BJ (cell line): ENCODE measurements at regions not wholly inside any gene's neighbourhood (a gene's known extent, or its start where the extent isn't known, plus 50 kb on each side); places are given as distances from the start of the nearest gene placed in this dataset.

Source experiments
- CTCF ChIA-PET: fragments of 350-600 bp; formaldehyde crosslinking; extraction: SDS; loops from one replicate; lab custom pipeline; 2021; ENCODE audit warnings: antibody characterized with exemption, inconsistent platforms; lab: Yijun Ruan, JAX
- POLR2A ChIA-PET: fragments of 300-600 bp; sonication (Branson Sonifier 250); formaldehyde crosslinking; extraction: SDS; loops from one replicate; lab custom pipeline; 2021; ENCODE audit warnings: antibody characterized with exemption; lab: Charles Lee
- DNase-seq: peaks from one replicate; pipeline ENCODE4 v3.0.0-alpha.2; 2011; ENCODE audit warnings: low read depth
- H3K27me3 ChIP-seq: 2 replicates; pipeline ENCODE4 v1.6.0; 2011; ENCODE audit warnings: low read length; ENCODE audit not compliant: control insufficient read depth, insufficient read depth
- H3K36me3 ChIP-seq: 2 replicates; pipeline ENCODE4 v1.5.1; 2011; ENCODE audit warnings: low read length; ENCODE audit not compliant: control insufficient read depth, insufficient read depth
- H3K4me3 ChIP-seq: 2 replicates; pipeline ENCODE4 v1.5.1; 2011; ENCODE audit warnings: low read depth, mild to moderate bottlenecking, control low read depth, low read length
- TF ChIP-seq, protein P1 (sequence below): IDR thresholded peaks from 2 replicates; pipeline ENCODE4 v1.5.1; 2011; ENCODE audit warnings: low read depth, mild to moderate bottlenecking, control low read depth, inconsistent platforms, low read length, moderate library complexity; ENCODE audit not compliant: insufficient read depth

DNA sequence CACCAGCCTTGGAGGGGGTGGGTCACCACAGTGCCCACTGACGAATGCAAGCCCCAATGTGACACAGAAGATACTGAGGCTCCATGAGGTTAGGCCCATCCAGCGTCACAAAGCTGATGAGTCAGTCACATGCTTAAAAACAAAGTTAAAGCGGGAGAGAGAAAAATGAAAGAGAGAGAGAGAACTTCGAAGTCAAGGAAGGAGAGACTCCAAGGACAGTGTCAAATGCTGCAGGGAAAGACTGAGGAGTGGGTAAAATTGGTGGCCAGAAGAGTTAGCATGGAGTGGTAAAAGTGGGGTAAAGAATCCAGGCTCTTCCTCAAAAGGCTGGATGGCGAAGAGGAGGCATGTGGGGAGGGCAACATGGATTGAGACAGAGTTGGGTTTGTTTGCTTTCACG lies 201.9 kb upstream of the CCDC150 start:
- ChIA-PET POLR2A (no interaction called here), CTCF (no interaction called here)
- TF ChIP-seq, protein P1, sequence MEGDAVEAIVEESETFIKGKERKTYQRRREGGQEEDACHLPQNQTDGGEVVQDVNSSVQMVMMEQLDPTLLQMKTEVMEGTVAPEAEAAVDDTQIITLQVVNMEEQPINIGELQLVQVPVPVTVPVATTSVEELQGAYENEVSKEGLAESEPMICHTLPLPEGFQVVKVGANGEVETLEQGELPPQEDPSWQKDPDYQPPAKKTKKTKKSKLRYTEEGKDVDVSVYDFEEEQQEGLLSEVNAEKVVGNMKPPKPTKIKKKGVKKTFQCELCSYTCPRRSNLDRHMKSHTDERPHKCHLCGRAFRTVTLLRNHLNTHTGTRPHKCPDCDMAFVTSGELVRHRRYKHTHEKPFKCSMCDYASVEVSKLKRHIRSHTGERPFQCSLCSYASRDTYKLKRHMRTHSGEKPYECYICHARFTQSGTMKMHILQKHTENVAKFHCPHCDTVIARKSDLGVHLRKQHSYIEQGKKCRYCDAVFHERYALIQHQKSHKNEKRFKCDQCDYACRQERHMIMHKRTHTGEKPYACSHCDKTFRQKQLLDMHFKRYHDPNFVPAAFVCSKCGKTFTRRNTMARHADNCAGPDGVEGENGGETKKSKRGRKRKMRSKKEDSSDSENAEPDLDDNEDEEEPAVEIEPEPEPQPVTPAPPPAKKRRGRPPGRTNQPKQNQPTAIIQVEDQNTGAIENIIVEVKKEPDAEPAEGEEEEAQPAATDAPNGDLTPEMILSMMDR, result no peak
- Histone ChIP-seq H3K27me3 (no peaks in the 10 kb centered on the region), H3K36me3 (no peaks in the 10 kb centered on the region), H3K4me3 (no peak overlapping the region)
- DNase-seq, result no peak

DNA sequence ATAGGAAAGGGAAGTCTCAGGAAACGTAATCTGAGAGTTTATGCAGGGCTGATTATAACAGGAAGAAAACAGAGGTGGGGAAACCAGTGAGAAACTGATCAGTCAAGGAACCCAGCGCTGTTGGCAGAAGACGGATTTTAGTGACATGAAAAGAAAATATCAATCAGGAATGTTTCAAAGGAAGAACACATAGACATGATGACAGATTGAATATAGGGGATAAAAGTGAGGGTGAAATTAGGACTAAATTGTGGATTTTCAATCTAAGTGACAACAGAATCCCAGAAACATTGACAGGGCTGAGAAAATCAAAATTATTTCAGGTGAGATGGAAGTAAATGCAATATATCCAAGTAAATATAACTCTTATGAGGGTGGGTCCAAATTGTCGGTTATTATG lies 199.8 kb upstream of the CCDC150 start:
- Histone ChIP-seq H3K27me3 (no peaks in the 10 kb centered on the region), H3K36me3 (no peaks in the 10 kb centered on the region), H3K4me3 (no peak overlapping the region)
- CTCF ChIA-PET, result interaction anchor here (1.3 kb wide), 1 partner anchor 14 kb away, joined by 3 read pairs; no protein-coding TSS in a partner anchor
- DNase-seq, result no peak
- POLR2A ChIA-PET, result no interaction called here
- TF ChIP-seq, protein P1, result no peak

- POLR2A ChIA-PET, result no interaction called here
- Histone ChIP-seq H3K27me3 (no peaks in the 10 kb centered on the region), H3K36me3 (no peaks in the 10 kb centered on the region), H3K4me3 (no peak overlapping the region)
- CTCF ChIA-PET, result interaction anchor here (0.8 to 1.7 kb wide), 2 partner anchors 13 to 372 kb away, joined by 4 to 5 read pairs; partner anchors contain the start of gene DNAH7
- no peak for DNase-seq
- TF ChIP-seq, protein P1, result no peak
These were observed 199.1 kb upstream of the CCDC150 start for GRCh38 chr2:196440413-196440812.

DNA sequence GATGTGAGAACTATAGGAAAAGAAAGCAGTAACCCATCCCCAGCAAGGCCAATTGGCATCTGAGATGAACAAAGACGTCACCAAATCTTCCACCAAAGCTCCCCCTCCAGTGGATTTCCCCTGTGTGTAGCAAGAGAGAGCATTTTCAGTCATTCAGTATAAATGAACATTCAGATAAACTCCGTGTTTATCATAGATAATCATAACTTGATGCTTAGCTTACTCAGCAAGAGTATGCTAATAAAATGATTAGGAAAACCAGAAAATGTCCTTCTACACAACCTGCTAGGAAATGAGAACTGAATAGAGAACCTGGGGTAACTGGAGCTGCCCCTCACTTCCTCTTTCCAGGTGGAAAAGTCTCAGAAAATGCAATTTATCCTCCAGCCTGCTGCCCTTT lies 198.0 kb upstream of the CCDC150 start:
- TF ChIP-seq, protein P1, result no peak
- Histone ChIP-seq H3K27me3 (no peaks in the 10 kb centered on the region), H3K4me3 (no peak overlapping the region), H3K36me3 (no peaks in the 10 kb centered on the region)
- ChIA-PET POLR2A (no interaction called here), CTCF (interaction anchor here (1.1 to 1.7 kb wide), 2 partner anchors 16 to 373 kb away, joined by 3 to 5 read pairs; partner anchors contain the start of gene DNAH7)
- no peak for DNase-seq

DNA sequence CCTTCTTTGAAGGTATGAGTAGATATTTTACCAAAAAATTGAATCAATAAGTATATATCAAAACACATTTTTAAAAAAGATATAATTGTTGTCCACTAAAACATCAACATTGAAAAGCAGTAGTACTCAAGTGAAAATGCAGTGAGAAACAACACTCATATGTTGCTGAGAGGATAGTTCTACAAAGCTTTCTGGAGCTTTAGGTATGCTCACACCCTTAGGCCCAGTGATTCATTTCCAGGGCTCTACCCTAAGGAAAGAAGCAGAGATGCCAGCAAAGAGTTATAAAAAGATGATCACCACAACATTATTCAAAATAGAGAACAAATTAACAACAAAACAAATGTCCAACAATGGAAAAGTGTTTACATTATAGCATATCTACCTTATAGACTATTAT lies 197.3 kb upstream of the CCDC150 start:
- no peak for DNase-seq
- Histone ChIP-seq H3K4me3 (no peak overlapping the region), H3K27me3 (no peaks in the 10 kb centered on the region), H3K36me3 (no peaks in the 10 kb centered on the region)
- POLR2A ChIA-PET, result no interaction called here
- CTCF ChIA-PET, result interaction anchor here (1.1 to 1.7 kb wide), 2 partner anchors 15 to 374 kb away, joined by 3 to 5 read pairs; partner anchors contain the start of gene DNAH7
- TF ChIP-seq, protein P1, result no peak
